GM21390 (cell line): ENCODE measurements at regions not wholly inside any gene's neighbourhood (a gene's known extent, or its start where the extent isn't known, plus 50 kb on each side); places are given as distances from the start of the nearest gene placed in this dataset.
"Not testable (repeated sequence)": the region's sequence is repeated elsewhere in the genome, so short reads cannot be mapped to it uniquely, and the experiment has no call there.

Experiments
- ATAC-seq: cut with Tn5 transposase; IDR thresholded peaks from one replicate; pipeline ENCODE4 v1.9.1; 2021; ENCODE audit not compliant: unreplicated experiment

GRCh38 chrX:39029221-39029620 is 228.0 kb downstream of the MID1IP1 start:
- no peak for ATAC-seq

DNA sequence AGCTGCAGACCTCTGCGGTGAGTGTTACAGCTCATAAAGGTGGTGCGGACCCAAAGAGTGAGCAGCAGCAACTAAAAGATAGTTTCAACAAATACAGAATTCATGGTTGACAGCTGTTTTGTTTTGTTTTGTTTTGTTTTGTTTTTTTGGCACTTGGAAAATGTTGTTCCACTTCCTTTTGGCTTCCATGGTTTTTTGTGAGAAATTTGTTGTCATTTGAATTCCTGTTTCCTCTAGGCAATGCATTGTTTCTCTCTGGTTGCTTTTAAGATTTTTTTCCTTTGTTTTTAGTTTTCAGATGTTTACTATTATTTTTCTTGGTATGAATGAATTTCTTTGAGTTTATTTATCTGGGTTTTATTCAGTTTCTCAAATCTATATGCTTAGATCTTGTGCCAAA is 229.4 kb downstream of the MID1IP1 start:
- ATAC-seq: no peak

DNA sequence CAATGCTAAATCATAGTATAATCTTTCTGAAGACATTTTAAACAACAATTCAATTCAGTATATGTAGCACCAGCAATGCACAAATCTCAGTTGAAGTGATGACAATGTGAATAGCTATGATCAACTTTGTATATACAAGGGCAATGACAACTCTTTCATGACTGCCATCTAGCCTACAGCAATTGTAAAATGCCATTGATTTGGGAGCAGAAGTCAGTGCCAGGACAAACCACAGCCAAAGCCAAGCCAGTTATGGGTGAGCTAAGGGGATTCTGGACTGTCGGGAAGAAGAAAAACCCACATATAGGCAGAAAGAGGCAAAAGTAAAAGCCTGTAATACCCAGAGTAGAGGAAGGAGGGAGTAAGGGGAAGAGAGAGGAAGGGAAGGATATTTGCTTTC is 238.6 kb downstream of the MID1IP1 start:
- ATAC-seq: no peak

GRCh38 chrX:39043838-39044550 is 242.7 kb downstream of the MID1IP1 start:
- ATAC-seq: no peak

DNA sequence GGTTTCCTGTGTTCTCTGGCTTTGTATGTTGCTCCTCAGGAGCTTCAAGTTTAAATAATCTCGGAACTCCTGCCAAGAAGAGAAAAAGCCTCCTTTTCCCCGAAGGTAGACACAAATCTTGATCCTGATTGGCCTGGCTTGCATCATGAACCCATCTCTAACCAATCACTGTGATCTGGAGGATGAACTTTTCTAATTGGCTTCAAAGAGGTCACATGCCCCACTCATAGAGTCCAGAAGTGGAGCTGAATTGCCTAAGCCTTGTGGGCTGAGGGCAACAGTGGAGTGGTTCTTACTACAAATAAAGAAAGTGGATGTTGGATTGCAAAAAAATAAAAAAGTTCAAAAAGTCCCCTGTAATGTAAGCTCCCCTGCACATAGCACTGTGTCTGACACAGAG is 245.9 kb downstream of the MID1IP1 start:
- ATAC-seq: no peak

DNA sequence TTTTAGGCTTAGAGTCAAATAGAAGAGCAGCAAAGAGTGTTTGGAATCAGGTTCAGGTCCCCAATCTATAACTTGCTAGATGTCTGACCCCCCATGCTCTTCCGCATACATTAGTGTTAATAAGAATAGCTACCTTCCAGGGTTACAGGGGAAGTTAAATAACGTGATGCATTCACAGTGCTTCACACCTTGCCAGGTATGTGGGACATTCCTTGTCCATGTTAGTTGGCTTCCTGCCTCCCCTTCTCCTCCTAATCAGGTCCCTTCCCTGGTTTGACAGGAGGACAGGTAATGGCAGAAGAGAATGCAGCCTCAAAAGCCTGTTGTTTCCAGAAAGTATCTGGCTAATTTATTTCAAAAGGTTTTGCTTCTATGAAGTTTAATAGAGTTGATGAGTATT is 248.7 kb downstream of the MID1IP1 start:
- no peak for ATAC-seq

DNA sequence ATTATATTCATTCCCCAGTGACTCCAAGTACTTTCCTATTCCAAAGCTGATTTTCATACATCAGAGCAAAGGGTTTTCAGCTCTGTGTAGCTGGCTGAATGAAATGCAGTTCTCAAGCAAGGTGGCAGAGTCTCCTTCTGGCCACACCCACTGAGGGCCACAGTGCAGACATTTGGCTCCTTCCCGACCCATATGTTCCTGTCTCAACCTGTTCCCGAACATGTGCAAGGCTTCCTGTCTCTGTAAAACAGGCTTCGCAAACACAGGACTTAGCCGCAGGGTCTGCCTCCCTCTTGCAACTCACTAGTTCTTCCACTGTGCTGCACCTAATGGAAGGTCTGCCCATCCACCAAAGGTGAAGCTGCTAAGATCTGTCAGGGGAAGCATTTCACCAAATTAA is 249.2 kb downstream of the MID1IP1 start:
- ATAC-seq: no peak

- no peak for ATAC-seq
Measured at GRCh38 chrX:39052751-39053150, 251.5 kb downstream of the MID1IP1 start.

DNA sequence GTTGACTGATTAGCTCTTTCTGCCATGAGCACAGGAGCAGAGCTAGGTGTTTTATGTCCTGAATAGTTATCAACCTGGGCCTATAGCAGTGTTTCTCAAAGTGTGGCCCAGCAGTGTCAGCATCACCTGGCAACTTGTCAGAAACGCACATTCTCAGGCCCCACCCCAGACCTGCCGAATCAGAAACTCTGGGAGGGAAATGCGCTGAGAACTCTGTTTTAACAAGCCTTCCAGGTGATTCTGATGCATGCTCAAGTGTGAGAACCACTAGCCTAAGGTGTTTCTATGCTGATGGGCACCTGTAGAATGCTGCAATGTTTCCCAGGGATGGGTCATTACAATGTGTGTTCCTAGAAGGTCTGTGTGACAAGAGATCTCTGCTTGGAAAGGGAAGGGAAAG is 257.5 kb downstream of the MID1IP1 start:
- ATAC-seq: no peak

- no peak for ATAC-seq
Measured at GRCh38 chrX:39059866-39060265, 258.6 kb downstream of the MID1IP1 start.

- ATAC-seq: no peak
Measured at GRCh38 chrX:39063037-39063436, 261.8 kb downstream of the MID1IP1 start.

DNA sequence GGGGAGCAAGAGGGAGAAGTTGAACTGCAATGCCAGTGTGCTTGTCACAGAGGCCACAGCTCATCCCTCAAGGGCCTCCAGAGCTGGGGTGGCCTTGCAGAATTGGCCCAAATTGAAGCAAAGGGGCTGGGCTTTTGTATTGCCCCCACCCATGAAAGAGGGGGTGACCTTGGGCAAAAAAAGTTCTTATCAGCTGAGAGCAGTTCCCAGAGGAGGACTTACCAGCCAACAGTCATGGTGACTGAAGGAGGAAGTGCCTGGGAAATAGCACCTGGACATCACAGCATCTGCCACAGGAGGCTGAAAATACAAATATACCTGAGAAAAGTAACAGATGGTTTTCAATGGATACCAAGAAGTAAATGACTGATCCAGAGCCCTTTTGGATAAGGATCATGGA is 262.4 kb downstream of the MID1IP1 start:
- ATAC-seq: no peak

DNA sequence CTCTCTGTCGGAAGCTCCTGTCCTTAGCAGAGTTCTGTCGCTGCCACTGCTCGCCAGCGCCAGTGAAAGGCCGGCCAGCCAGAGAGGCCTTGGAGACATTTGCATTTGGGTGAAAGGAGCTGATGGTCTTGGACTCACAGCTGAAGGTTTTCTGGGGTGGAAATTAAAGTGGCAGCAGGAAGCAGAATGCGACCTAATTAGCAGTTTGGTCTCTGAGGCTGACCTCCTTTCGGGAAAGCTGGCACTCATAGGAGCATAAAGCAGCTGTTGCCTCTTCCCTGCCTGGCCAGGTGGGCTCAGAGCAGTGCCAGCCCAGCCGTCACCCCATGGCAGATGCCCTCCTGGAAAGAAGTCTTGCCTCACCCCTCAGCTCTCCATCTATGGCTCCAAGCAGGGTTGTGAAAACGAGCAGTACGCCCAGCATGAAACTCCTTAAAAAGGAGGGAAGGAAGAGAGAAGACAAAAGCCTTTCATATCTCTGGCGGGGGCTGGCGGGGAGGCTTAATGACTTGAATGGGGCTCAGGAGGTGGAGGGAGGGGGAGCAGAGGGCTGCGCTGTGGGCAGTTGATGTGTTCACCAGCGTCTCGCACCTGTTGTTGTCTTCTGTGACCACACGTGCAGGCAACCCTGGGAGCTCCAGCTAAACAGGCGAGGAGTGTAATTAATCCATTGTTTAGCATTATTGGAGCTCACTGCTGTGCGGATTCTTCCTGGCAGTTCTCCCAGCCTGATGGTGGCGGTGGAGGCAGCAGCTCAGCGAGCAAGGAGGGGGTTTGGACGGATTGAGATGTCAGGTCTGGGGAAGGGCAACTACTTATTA is 264.0 kb downstream of the MID1IP1 start:
- ATAC-seq: no peak

- ATAC-seq: no peak
Measured at GRCh38 chrX:39067866-39068265, 266.6 kb downstream of the MID1IP1 start.

DNA sequence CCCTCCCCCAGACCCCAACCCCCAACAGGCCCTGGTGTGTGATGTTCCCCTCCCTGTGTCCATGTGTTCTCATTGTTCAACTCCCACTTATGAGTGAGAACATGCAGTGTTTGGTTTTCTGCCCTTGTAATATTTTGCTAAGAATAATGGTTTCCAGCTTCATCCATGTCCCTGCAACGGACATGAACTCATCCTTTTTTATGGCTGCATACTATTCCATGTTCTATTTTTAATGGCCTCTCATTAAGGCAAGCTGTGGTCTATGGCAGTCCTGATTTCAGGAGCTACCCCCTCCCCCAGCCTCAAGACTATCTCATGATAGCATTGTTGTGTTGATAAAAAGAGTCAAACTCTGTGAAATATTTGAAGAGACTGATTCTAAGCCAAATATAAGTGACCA is 267.4 kb downstream of the MID1IP1 start:
- not testable (repeated sequence) for ATAC-seq

- ATAC-seq: no peak
Measured at GRCh38 chrX:39070009-39070408, 268.8 kb downstream of the MID1IP1 start.

DNA sequence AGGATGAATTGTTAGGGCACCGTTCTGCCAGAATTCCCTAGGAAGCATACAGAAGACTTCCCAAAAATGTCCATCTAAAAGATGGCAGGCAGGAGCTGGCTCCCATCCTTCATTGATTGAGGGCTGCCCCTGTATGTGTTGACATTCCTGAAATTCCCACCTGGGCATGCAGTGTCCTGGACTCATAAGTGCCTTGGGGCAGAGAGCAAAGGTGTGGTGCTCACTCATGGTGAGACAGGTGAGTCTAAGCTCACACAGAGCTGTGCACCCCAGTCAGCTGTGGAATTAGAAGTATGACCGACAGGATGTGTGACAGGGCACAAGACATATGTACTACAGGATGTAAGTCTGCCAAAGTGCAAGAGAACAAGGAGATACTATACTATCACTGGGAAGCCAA is 271.9 kb downstream of the MID1IP1 start:
- no peak for ATAC-seq

GRCh38 chrX:39096599-39096998 is 295.3 kb downstream of the MID1IP1 start:
- ATAC-seq: no peak

DNA sequence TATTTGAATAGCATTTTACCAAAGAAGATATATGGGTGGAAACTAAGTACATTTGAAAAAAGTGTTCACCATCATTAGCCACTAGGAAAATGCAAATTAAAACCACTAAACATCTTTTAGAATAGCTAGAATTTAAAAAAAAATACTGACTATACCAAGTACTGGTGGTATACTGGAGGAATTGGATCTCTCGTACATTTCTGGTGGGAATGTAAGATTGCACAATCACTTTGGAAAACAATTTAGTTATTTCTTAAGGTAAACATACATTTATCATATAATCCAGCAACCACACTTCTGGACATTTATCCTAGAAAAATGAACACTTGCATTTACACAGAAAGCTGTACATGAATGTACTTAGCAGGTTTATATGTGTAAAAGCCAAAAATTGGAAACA is 303.5 kb downstream of the MID1IP1 start:
- ATAC-seq: no peak

- ATAC-seq: no peak
Measured at GRCh38 chrX:39112143-39112542, 310.9 kb downstream of the MID1IP1 start.

GRCh38 chrX:39115166-39115565 is 313.9 kb downstream of the MID1IP1 start:
- ATAC-seq: no peak

- ATAC-seq: no peak
Measured at GRCh38 chrX:39117101-39117500, 315.8 kb downstream of the MID1IP1 start.

DNA sequence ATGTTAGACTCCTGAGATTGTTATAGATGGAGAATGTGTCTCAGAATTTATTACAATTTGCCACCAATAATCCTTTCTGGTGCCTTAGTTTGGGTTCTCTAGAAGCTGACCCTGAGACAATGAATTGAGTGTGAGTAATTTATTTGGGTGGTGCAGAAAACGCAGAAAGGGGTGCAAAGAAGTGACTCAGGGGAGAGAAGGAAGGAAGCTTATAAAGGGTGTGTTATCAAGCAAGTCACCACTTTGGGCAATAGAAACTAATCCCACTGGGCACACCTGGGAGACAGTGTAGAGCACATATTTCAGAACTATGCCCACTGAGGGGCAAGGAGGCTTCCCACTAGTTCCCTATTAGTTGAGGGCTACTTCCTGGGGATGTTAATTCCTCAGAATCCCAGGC is 320.6 kb downstream of the MID1IP1 start:
- no peak for ATAC-seq
